ENCODE measurements at regions not wholly inside any gene's neighbourhood (a gene's known extent, or its start where the extent isn't known, plus 50 kb on each side); places are given as distances from the start of the nearest gene placed in this dataset.

DNA sequence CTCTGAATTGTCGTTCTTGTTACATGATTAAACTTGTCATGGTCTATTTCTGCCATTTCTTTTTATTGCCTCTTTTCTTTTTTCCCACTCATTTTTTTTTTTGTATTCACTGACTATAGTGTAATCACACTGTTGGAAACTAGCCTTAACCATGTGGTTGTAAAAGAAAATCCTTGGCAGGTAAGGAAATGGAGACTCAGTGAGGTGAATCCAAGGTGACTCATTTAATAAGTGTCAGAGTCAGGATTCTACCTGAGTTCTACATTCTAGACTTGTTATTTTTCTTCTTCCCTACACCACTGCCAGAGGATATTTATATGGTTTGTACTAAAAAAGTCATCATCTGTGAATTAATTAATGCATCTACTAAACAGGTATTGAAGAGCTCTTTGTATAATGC is 152.2 kb downstream of the CBLL2 start:
- in situ Hi-C loops (cut with MboI) (no loop called here), intact Hi-C loops (cut with micrococcal nuclease) (no loop called here)
- Histone ChIP-seq H3K27me3 (ENCODE audit: control insufficient read depth in 2 of 2, insufficient read depth in 2 of 2, low read length in 2 of 2) (no peaks in the 10 kb centered on the region), H3K36me3 (ENCODE audit: control insufficient read depth, insufficient read depth, low read length) (no peaks in the 10 kb centered on the region), H3K27ac (ENCODE audit: extremely low read depth, low read depth, low read length) (no peak overlapping the region), H3K9me1 (ENCODE audit: control insufficient read depth, insufficient read depth, low read length) (no peaks in the 10 kb centered on the region), H3K79me2 (ENCODE audit: control insufficient read depth, insufficient read depth, low read length) (no peaks in the 10 kb centered on the region), H2AFZ (ENCODE audit: low read depth, low read length) (no peak overlapping the region), H3K4me3 (no peak overlapping the region), H3K4me2 (ENCODE audit: insufficient read depth, low read length) (no peak overlapping the region), H3K4me1 (replicated peaks in 1 of 2; ENCODE audit: control insufficient read depth in 2 of 2, insufficient read depth in 2 of 2, low read length in 2 of 2) (no peaks in the 10 kb centered on the region), H3K9ac (ENCODE audit: insufficient read depth in 1 of 2, low read depth in 2 of 2, low read length in 2 of 2) (no peak overlapping the region), H3K9me3 (replicated peaks; ENCODE audit: control insufficient read depth, insufficient read depth, low read depth, low read length) (no peaks in the 10 kb centered on the region), H4K20me1 (replicated peaks; ENCODE audit: control insufficient read depth, insufficient read depth, low read length) (no peaks in the 10 kb centered on the region)
- TF ChIP-seq HMBOX1 (IDR thresholded peaks at IDR 0.05), result no peak
- TF ChIP-seq LCOR (CRISPR knock-in tag; IDR thresholded peaks at IDR 0.05), result no peak
- no peak for TF ChIP-seq ZNF766 (CRISPR knock-in tag; conservative IDR thresholded peaks at IDR 0.05)
- 11% methylated on average over 1 of the region's 1 CpG for WGBS (ENCODE audit: insufficient coverage, low coverage, missing lambda C conversion rate)
- CTCF ChIA-PET (ENCODE audit: low intra/inter-chr PET ratio), result no interaction called here
- POLR2A ChIA-PET, result no interaction called here
- ATAC-seq (no peak), DNase-seq (ENCODE audit: extremely low read depth in 1 of 4, low spot score in 3 of 4) (no peak), FAIRE-seq (no peak)
- BruUV-seq (replicated peaks), result no TSS peak

GRCh38 chrX:22429704-22430103 is 157.0 kb downstream of the CBLL2 start:
- FAIRE-seq (no peak), ATAC-seq (no peak), DNase-seq (ENCODE audit: extremely low read depth in 1 of 4, low spot score in 3 of 4) (no peak)
- H4K20me1 ChIP-seq (replicated peaks; ENCODE audit: control insufficient read depth, insufficient read depth, low read length), result no peaks in the 10 kb centered on the region
- H2AFZ ChIP-seq (ENCODE audit: low read depth, low read length), result no peak overlapping the region
- ChIA-PET POLR2A (no interaction called here), CTCF (ENCODE audit: low intra/inter-chr PET ratio) (no interaction called here)
- no peaks in the 10 kb centered on the region for H3K4me1 ChIP-seq (replicated peaks in 1 of 2; ENCODE audit: control insufficient read depth in 2 of 2, insufficient read depth in 2 of 2, low read length in 2 of 2)
- 0% methylated on average over 3 of the region's 3 CpGs for WGBS (ENCODE audit: insufficient coverage, low coverage, missing lambda C conversion rate)
- no peaks in the 10 kb centered on the region for H3K9me3 ChIP-seq (replicated peaks; ENCODE audit: control insufficient read depth, insufficient read depth, low read depth, low read length)
- in situ Hi-C loops (cut with MboI), result no loop called here
- no peak overlapping the region for H3K27ac ChIP-seq (ENCODE audit: extremely low read depth, low read depth, low read length)
- H3K79me2 ChIP-seq (ENCODE audit: control insufficient read depth, insufficient read depth, low read length), result no peaks in the 10 kb centered on the region
- no TSS peak for BruUV-seq (replicated peaks)
- intact Hi-C loops (cut with micrococcal nuclease), result no loop called here
- H3K4me3 ChIP-seq, result no peak overlapping the region
- no peak overlapping the region for H3K4me2 ChIP-seq (ENCODE audit: insufficient read depth, low read length)
- no peak overlapping the region for H3K9ac ChIP-seq (ENCODE audit: insufficient read depth in 1 of 2, low read depth in 2 of 2, low read length in 2 of 2)
- H3K36me3 ChIP-seq (ENCODE audit: control insufficient read depth, insufficient read depth, low read length), result no peaks in the 10 kb centered on the region
- no peaks in the 10 kb centered on the region for H3K27me3 ChIP-seq (ENCODE audit: control insufficient read depth in 2 of 2, insufficient read depth in 2 of 2, low read length in 2 of 2)
- TF ChIP-seq ZNF830 (CRISPR knock-in tag; IDR thresholded peaks at IDR 0.05), result no peak
- TF ChIP-seq ZBED1 (IDR thresholded peaks at IDR 0.05), result no peak
- no peak for TF ChIP-seq SMARCE1 (IDR thresholded peaks at IDR 0.05)
- H3K9me1 ChIP-seq (ENCODE audit: control insufficient read depth, insufficient read depth, low read length), result no peaks in the 10 kb centered on the region
